HL-60 (cell line): ENCODE measurements at regions not wholly inside any gene's neighbourhood (a gene's known extent, or its start where the extent isn't known, plus 50 kb on each side); places are given as distances from the start of the nearest gene placed in this dataset.

Source experiments
- DNase-seq, 2 experiments: peaks; one replicate each; pipeline ENCODE4 v3.0.0-alpha.2; 2010 to 2020; ENCODE audit warnings: low read depth in 1 of 2, low spot score in 1 of 2
- H3K27ac ChIP-seq: fragments of 250-450 bp; sonication (Bioruptor Pico); replicated peaks from 2 replicates; pipeline ENCODE4 v1.5.1; 2020; ENCODE audit warnings: mild to moderate bottlenecking, moderate library complexity
- H3K27me3 ChIP-seq: fragments of 250-450 bp; sonication (Bioruptor Pico); 2 replicates; pipeline ENCODE4 v1.5.1; 2021; ENCODE audit warnings: mild to moderate bottlenecking, moderate library complexity; ENCODE audit not compliant: insufficient read depth, poor library complexity, severe bottlenecking
- H3K4me3 ChIP-seq: replicated peaks from 2 replicates; pipeline ENCODE4 v1.5.1; 2011; ENCODE audit warnings: mild to moderate bottlenecking, control low read depth, low read length; ENCODE audit not compliant: insufficient read depth
- GABPA ChIP-seq: IDR thresholded peaks from 2 replicates; pipeline ENCODE4 v1.6.1; 2012; ENCODE audit warnings: low read depth
- POLR2AphosphoS5 ChIP-seq: IDR thresholded peaks from 2 replicates; pipeline ENCODE4 v1.6.1; 2012; ENCODE audit warnings: low read depth
- SPI1 ChIP-seq: IDR thresholded peaks from 2 replicates; pipeline ENCODE4 v1.6.1; 2012; ENCODE audit warnings: low read depth, mild to moderate bottlenecking, borderline replicate concordance
- TF ChIP-seq, protein P1 (sequence below): IDR thresholded peaks from one replicate; pipeline ENCODE4 v1.5.1; 2011; ENCODE audit warnings: low read length, control low read depth, inconsistent platforms; ENCODE audit not compliant: insufficient read depth
- TF ChIP-seq, protein P2 (sequence below): IDR thresholded peaks from 2 replicates; pipeline ENCODE4 v1.6.1; 2012; ENCODE audit warnings: low read depth; ENCODE audit not compliant: insufficient replicate concordance

DNA sequence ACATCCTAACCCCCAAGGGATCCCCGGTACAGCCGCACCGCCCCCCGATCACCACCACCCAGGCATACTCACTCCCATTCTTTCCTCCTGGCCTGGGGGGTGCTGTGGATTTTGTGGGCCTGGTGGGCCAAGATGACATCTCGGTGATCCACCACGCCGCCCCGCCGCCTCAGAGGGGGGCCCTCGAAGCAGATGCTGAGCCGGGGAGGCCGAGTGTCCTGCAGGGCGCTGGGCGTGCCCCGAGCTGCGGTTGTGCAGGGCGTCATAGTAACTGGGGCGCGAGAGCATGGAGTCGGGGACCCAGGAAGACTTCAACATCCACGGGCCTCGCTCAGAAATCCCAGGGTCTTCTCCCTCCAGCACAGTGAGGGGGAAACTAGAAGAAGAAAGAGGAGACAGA lies 93.4 kb upstream of the CACNA1A start:
- Histone ChIP-seq H3K27ac (no peak overlapping the region), H3K27me3 (no peaks in the 10 kb centered on the region), H3K4me3 (no peak overlapping the region)
- TF ChIP-seq GABPA (no peak), SPI1 (no peak), POLR2AphosphoS5 (no peak)
- TF ChIP-seq, protein P1, sequence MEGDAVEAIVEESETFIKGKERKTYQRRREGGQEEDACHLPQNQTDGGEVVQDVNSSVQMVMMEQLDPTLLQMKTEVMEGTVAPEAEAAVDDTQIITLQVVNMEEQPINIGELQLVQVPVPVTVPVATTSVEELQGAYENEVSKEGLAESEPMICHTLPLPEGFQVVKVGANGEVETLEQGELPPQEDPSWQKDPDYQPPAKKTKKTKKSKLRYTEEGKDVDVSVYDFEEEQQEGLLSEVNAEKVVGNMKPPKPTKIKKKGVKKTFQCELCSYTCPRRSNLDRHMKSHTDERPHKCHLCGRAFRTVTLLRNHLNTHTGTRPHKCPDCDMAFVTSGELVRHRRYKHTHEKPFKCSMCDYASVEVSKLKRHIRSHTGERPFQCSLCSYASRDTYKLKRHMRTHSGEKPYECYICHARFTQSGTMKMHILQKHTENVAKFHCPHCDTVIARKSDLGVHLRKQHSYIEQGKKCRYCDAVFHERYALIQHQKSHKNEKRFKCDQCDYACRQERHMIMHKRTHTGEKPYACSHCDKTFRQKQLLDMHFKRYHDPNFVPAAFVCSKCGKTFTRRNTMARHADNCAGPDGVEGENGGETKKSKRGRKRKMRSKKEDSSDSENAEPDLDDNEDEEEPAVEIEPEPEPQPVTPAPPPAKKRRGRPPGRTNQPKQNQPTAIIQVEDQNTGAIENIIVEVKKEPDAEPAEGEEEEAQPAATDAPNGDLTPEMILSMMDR: no peak
- TF ChIP-seq, protein P2, sequence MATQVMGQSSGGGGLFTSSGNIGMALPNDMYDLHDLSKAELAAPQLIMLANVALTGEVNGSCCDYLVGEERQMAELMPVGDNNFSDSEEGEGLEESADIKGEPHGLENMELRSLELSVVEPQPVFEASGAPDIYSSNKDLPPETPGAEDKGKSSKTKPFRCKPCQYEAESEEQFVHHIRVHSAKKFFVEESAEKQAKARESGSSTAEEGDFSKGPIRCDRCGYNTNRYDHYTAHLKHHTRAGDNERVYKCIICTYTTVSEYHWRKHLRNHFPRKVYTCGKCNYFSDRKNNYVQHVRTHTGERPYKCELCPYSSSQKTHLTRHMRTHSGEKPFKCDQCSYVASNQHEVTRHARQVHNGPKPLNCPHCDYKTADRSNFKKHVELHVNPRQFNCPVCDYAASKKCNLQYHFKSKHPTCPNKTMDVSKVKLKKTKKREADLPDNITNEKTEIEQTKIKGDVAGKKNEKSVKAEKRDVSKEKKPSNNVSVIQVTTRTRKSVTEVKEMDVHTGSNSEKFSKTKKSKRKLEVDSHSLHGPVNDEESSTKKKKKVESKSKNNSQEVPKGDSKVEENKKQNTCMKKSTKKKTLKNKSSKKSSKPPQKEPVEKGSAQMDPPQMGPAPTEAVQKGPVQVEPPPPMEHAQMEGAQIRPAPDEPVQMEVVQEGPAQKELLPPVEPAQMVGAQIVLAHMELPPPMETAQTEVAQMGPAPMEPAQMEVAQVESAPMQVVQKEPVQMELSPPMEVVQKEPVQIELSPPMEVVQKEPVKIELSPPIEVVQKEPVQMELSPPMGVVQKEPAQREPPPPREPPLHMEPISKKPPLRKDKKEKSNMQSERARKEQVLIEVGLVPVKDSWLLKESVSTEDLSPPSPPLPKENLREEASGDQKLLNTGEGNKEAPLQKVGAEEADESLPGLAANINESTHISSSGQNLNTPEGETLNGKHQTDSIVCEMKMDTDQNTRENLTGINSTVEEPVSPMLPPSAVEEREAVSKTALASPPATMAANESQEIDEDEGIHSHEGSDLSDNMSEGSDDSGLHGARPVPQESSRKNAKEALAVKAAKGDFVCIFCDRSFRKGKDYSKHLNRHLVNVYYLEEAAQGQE: no peak
- DNase-seq: no peak

DNA sequence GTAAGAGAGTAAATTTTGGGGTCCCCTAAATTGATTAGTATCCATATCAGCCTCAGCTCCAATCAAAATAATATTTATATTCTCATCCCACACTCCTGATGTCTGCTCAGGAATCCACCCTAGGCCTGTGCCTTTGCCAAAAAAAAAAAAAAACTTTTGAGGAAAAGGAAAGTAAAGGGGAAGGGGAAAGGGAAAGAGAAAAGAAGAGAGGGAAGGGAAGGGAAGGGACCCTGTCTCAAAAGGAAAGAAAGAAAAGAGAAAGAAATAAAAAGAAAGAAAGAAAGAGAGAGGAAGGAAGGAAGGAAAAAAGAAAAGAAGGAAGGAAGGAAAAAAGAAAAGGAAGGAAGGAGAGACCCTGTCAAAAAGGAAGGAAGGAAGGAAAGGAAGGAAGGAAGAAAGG lies 91.8 kb upstream of the CACNA1A start:
- Histone ChIP-seq H3K4me3 (no peak overlapping the region), H3K27ac (no peak overlapping the region), H3K27me3 (no peaks in the 10 kb centered on the region)
- TF ChIP-seq SPI1: no peak
- TF ChIP-seq, protein P2: no peak
- no peak for TF ChIP-seq POLR2AphosphoS5
- TF ChIP-seq GABPA: no peak
- TF ChIP-seq, protein P1: no peak
- DNase-seq: no peak

DNA sequence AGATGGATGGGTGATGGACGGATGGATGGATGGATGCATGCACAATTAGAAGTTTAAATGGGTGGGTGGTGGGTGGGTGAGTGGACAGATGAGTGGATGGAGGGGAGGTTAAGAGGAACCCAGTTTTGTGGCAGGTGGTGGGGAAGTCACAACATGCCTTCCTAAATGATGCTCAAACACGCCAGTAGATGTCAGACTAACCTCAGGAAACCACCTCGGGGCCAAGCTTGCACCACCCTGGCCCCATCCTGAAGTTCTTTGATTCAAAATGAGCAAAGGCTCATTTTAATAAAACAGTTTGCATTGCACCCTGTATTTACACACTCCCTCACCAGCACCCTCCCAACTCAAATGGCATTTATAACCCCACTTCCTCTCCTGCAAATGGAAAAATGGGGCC lies 91.4 kb upstream of the CACNA1A start:
- TF ChIP-seq, protein P1: peak; percentile 34
- TF ChIP-seq GABPA: no peak
- peak; percentile 32; the same call in 1 of the 2 replicates for TF ChIP-seq SPI1
- Histone ChIP-seq H3K4me3 (no peak overlapping the region), H3K27me3 (no peaks in the 10 kb centered on the region), H3K27ac (no peak overlapping the region)
- DNase-seq: peak; percentile 28 to 61
